Choroid plexus epithelial cell (primary cell): ENCODE measurements at regions not wholly inside any gene's neighbourhood (a gene's known extent, or its start where the extent isn't known, plus 50 kb on each side); places are given as distances from the start of the nearest gene placed in this dataset.

Source experiments
- DNase-seq: peaks from one replicate; pipeline ENCODE4 v3.0.0-alpha.2; 2010; ENCODE audit warnings: low read depth
- H3K4me3 ChIP-seq: 2 replicates; pipeline ENCODE4 v1.5.1; 2011; ENCODE audit warnings: low read depth, mild to moderate bottlenecking, control low read depth, low read length, moderate library complexity
- TF ChIP-seq, protein P1 (sequence below): conservative IDR thresholded peaks from 2 replicates; pipeline ENCODE4 v1.5.1; 2011; ENCODE audit warnings: low read depth, mild to moderate bottlenecking, control low read depth, inconsistent platforms, low read length, moderate library complexity

DNA sequence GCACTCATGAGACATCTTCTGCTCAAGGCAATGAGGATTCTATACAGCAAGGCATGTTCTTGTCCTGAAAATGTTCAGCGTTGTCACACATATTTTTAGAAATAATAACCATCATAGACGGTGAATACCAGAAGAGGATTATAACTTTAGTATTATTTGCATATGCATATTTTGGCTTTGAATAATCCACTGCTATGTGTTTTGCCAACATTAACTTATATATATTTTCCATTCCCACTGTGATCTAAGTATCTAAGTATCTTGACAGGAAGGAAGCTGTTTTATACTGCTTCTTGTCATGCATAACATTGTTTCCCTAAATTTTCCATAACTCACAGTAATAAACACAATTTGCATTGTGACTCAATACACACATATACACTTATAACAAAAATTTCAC, 509.5 kb downstream of the TBL1XR1 start:
- TF ChIP-seq, protein P1, sequence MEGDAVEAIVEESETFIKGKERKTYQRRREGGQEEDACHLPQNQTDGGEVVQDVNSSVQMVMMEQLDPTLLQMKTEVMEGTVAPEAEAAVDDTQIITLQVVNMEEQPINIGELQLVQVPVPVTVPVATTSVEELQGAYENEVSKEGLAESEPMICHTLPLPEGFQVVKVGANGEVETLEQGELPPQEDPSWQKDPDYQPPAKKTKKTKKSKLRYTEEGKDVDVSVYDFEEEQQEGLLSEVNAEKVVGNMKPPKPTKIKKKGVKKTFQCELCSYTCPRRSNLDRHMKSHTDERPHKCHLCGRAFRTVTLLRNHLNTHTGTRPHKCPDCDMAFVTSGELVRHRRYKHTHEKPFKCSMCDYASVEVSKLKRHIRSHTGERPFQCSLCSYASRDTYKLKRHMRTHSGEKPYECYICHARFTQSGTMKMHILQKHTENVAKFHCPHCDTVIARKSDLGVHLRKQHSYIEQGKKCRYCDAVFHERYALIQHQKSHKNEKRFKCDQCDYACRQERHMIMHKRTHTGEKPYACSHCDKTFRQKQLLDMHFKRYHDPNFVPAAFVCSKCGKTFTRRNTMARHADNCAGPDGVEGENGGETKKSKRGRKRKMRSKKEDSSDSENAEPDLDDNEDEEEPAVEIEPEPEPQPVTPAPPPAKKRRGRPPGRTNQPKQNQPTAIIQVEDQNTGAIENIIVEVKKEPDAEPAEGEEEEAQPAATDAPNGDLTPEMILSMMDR, result no peak
- H3K4me3 ChIP-seq, result no peak overlapping the region
- no peak for DNase-seq

DNA sequence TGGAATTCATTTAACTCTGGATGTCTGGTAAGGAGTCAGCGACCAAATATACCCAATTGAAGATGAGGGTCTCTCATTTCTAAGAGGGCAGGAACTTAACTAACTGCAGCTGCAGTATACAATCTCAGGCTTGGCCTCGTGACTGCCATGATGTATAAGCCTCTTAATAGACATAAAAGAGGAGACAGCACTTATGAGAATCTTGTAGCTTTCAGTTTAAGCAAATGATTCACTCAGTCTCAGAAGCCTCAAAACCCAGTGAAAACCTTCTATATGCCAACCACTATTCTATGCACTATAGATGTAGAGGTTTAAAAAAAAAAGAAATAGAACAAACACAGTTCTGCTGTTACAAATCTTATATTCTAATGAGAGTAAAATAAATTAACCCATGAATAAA, 513.9 kb downstream of the TBL1XR1 start:
- H3K4me3 ChIP-seq, result no peak overlapping the region
- TF ChIP-seq, protein P1, result no peak
- DNase-seq, result no peak

DNA sequence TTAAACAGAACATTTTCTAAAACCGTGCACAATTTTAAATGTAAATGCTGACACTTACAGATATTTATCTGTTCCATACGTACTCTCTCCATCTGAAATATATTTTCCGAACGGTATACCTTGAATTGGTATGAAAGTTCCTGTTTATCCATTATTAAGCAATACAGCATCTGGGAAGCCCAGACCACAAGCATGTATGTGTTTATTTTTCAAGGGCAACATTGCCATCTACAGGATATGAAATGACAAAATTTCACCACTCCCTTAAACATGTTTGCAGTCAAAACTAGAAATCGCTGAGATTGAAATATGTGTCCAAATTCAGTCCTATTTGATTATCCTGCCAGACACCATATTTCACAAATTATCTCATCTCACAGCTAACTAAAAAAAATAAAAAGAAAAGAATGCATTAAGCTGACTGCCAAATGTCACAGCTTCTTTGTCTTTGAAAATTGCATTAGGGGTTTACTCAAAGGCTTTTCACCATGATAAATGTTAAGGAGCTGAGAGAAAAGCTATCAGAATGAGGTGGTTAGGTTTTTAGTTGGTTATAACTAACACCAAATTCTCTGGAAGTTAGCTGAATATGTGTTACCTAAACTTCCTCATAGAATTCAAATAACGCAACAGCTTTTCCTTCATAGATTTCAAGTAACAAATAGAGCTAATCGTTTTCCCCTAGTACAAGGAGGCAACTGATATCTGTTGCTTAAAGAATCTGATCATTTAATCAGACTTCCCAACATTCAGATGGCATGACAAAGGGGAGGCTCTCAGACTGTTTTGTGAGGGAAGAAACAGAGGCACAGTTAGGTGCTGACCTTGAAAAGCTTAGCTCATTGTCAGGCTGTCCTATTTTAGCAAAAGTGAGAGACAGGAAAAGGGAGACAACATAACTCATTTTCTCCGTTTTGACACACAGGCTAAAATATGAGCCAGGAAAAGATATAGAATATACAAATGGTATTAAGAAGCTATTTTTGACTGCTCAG, 533.1 kb downstream of the TBL1XR1 start:
- H3K4me3 ChIP-seq, result no peak overlapping the region
- peak; percentile 89 for DNase-seq
- TF ChIP-seq, protein P1, result peak; percentile 50

DNA sequence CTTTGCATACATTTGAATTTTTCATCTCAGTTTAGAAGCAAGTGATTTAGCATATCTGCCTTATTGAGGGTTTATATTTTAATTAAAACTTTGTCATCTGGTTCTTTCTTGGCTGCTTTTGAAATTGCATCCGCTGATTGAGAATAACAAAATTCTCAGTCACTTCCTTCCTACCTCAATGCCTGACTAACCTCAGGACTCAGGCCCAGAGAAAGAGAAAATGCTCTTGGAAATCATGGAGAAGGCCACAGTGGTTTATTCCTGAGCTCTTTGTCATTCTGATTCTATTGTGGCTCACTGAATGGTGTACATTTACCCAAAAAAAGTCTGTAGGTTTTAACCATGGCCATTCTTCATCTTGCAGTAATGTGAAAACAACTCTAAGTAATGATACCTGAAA, 533.9 kb downstream of the TBL1XR1 start:
- H3K4me3 ChIP-seq, result no peak overlapping the region

DNA sequence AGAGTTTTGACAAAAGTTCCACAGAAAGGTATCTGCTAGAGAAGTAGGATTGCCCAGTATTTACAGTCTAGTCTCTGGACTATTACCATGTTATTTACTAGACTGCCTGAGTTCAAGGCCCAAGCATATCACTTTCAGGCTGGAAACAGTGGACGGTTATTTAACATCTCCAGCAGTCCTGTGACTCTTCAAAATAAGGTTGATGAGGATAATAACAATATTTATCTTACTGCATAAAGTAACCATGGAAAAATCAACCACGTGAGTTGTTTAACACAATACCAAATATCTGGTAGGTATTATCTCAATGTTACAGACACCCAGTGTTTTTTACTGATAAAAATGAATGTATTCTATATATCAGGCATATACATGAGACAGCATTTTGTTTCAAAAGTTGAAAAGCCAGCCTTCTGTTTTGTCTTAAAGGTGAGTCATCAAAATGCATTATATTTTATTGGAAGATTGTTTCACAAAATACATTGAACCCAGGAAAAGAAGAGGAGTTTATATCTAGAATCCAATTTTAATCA, 535.8 kb downstream of the TBL1XR1 start:
- no peak for DNase-seq
- no peak overlapping the region for H3K4me3 ChIP-seq
- TF ChIP-seq, protein P1, result no peak

More for the DNA sequence above, 533.9 kb downstream of the TBL1XR1 start:
- peak; percentile 39 for DNase-seq
- TF ChIP-seq, protein P1, result no peak

DNA sequence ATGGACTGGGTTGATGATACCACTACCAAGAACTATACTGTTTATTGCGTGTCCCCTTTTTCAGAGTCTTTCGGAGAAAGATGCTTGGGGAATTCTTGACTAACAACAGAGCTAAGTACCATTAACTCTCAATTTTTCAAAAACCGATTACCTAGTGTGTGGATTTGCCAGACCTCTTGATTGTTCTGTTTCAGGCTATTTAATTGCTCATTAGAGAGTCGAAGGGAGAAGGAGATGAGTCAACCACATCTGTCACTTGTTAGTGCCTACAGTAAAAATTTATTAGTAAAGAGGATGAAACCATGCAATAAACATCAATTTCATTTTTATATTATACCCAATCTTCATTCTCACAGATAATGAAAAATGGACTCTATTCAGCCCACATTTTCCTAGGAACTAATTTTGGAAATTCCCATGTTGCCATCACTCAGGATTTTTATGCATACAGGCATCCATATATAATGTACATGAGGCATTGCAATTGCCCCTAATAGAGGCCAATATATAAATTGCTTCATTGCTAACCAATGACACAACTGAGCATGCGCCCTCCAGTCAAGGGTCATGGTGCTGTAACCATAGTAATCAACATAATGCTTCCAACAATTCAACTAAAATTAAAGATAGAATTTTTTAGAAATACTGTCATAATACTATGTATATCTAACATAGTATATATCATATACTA, 541.7 kb downstream of the TBL1XR1 start:
- DNase-seq, result no peak
- H3K4me3 ChIP-seq, result no peak overlapping the region
- TF ChIP-seq, protein P1, result no peak
